ENCODE measurements at regions not wholly inside any gene's neighbourhood (a gene's known extent, or its start where the extent isn't known, plus 50 kb on each side); places are given as distances from the start of the nearest gene placed in this dataset.

DNA sequence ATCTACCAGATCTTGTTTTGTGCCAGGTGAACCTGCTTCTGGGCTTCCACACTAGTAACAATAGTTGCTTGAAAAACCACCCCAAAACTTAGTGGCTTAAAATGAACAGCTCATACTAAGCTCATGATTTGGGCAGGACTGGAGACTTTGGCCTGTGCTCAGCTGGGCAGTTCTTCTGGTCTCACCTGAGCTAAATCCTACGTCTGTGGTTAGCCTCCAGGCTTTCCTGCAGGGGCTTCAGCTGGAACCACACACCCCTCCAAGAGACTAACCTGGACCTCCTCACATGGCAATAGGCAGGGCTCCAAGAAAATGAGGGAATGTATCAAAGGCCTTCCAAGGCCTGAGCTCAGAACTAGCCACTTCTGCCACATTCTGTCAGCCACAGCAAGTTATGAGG, 144.1 kb downstream of the CD8B2 start:
- no peak for DNase-seq

DNA sequence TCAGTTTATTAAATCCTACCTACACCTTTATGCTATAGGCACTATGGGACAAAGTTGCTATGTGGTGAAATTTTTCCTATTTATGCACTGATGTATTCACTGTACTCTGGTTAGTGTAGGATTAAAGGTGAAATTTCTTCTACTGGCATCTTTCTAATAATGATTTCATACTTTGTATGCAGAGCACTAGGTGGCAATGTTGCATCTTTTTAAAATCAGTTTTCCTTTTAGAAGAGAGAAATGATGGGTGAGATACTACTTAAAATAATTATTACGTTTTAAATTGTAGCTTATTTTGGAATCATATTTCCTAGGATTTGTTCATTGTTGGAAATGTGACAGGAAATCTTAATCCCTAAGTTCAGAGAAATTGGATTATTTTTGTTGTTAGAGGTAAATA, 150.9 kb downstream of the CD8B2 start:
- peak; percentile 51 for DNase-seq

DNA sequence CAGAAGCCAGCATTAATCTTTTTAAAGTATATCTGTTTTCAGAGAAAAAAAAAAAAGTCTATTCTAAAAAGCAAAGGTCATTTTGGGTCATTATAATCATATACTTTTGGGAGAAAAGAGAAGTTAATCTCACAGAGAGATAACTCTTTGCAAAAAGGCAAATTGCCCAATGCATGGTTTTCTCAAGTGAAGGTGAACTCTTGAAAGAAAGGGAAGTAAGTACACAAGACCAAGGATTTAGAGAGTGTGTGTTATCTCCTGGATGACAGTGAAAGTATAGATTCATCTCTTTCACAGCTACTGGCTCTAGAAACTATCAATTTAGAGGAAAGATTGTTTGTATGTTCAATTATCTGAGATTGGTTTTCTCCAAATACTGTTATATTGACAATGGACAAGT, 151.4 kb downstream of the CD8B2 start:
- DNase-seq = no peak

DNA sequence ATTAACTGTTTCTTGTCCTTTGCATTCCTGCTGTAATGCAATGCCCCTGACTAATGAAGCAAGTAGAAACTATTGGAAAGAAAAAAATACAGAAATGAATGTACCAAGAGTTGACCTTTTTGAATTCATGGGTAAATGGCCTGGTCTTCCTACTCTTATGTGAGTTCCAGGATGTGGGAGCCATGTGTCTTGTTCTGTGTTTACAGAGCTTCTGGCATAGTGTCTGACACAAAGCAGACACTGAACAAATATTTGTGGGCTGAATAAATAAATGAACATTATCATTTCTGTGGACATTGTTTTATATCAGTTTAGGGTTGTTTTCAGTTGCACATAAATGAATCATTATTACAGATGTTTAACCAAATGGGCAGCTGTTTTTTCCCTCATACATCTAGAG, 155.5 kb downstream of the CD8B2 start:
- peak; percentile 17 for DNase-seq

DNA sequence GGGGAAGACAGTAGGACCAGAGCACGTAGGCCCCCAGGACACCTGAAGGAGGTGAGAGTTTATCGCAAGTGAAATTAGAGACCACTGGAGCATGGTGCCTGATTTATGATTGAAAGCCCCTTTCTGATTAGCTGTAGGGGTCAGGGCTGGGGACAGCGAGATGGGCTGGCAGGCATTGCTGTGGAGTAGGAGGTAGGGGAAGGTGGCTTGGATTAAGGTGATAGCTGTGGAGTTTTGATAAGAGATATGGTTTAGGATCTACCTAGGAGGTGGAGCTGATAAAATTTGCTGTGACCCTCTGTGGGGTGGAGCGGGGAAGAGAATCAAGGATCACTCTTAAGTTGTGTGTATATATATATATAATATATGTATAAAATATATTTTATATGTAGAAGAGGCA, 157.5 kb downstream of the CD8B2 start:
- no peak for DNase-seq

DNA sequence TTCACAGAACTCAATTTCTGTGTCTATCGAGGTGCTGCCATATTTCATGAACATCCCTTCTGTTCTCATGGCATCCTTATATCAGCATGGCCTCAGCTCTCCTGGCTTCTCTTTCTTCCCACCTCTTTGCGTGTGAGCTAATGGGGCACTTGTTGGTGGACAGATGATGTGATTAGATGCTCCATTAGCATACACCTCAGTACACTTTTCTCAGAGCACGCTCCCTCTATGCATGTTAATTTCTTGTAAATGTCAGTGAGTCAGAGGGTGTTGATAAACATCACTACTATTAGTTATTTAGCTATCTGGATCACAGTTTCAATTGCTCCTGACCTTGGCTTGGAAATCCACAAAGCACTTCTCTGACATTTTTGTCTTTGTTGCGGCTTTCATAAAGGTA, 159.4 kb downstream of the CD8B2 start:
- DNase-seq = no peak

DNA sequence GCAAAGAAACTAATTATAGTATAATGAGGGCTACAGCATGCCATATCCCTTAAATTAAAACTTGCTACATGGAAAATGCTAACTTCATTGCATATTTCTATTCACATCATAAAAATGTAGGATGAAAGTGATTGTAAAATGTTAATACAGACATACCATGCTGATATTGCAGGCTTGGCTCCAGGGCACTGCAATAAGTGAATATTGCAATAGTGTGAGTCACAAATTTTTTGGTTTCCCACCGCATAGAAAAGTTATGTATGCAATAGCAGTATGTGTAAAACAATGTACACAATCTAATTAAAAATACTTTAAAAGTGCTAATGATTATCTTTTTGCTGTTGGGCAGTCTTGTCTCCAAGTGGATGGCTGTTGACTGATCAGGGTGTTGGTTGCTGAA, 162.1 kb downstream of the CD8B2 start:
- no peak for DNase-seq

DNA sequence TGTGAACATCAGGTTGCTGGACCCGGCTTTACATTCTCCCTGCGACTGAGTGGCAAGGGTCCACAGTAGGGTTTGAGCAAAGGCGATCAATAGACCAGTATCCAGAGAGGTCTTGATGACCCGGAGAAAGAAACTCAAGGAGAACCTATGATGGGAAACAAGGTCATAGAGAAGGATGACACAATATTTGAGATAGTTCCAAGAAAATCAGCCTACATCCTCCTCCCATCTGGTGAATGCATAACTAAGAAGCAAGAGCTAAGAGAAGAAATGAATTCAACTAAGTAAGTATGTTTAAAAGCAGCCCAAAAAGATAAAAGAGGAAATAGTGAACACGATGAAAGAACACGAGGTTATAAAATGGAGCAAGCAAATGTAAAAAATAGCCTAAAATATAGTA, 166.3 kb downstream of the CD8B2 start:
- no peak for DNase-seq

DNA sequence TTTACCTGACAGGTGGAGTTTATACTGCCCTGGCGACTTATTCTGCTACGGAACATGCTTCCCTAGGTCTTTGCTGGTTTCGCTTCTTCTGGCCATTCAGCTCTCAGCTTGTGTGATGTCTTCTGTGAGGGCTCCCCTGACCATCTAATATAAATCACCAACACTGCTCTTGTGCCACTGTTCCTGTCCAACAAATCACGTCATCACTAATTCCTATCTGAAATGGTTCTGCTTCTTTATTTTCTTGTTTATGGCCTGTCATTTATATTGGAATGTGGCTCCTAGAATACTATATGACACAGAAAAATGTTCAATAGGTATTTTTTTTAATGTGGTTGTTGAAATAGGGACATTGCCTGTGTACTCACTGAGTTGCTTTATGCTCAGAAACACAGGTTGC, 171.5 kb downstream of the CD8B2 start:
- DNase-seq = no peak

DNA sequence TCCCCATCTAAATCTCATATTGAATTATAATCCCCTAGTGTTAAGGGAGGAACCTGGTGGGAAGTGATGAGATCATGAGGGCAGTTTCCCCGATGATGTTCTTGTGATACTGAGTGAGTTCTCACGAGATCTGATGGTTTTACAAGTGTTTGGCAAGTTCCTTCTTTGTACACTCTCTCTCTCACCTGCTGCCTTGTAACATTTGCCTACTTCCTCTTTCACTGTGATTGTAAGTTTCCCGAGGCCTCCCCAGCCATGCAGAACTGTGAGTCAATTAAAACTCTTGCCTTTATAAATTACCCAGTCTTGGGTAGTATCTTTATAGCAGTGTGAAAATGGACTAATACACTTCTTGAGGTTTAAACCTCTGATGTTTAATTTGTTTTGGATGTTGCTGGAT, 177.5 kb downstream of the CD8B2 start:
- DNase-seq = no peak

DNA sequence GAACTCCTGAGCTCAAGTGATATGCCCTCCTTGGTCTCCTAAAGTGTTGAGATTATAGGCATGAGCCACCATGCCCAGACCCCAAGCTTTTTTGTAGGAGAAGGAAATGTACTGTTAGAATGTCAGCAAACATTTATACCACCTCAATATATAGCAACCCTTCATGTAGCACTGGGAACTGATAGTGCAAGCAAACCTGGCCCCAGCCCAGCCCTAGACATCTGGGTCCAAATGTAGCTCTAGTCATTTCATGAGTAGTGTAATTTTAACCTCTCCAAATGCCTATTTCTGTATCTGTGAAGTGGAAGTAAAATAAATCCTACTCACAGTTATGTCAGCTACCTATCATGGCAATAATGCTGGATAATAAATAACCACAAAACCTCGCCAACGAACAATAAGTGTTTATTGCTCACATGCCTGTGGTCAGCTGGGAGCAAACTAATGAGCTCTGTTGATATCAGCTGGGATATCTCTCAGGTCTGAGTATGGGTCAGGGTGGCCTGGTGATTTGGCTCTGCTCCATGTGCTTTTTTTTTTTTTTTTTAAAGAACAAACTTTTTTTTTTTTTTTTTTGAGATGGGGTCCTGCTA, 180.4 kb downstream of the CD8B2 start:
- DNase-seq = no peak

DNA sequence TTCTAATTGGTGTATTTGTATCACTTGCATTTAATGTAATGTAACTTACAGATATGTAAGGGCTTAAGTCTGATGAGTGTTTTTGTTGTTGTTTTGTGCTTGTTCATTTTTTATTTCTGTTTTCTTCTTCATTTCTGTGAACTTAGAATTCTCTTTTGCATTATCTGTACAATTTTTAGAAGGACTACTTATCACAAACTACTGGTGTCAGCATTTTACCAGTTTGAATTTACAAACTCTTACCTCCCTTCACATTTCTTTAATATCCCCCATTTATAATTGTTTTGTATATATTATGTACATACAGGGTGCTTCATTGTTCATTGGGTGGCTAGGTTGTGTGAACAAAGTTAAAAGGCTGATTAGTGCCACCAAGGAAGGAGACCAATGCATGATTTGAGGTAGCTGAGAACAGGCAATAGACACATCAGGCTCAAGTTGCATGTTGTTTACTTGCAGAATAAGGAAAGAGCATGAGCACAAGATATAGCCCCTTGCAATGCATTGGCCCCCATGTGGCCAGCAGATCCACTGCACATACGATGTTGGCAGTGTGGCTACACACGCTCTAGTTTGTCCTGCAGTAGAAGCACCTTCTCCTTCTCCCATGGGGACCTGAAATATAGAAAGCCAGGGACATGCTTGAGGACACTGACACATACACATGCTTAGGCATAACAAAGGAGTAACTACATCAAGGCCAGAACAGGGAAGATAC, 198.2 kb downstream of the CD8B2 start:
- no peak for DNase-seq

DNA sequence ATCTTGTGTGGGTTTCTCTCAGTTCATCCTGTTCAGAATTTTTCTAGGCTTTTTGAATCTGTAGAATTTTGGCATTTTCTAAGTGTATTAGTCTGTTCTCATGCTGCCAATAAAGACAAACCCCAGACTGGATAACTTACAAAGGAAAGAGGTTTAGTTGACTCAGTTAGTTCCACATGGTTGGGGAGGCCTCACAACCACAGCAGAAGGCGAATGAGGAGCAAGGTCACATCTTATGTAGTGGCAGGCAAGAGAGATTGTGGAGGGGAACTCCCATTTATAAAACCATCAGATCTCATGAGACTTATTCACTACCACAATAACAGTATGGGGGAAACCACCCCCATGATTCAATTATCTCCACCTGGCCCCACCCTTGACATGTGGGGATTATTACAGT, 199.2 kb downstream of the ST6GAL2 start:
- no peak for DNase-seq

DNA sequence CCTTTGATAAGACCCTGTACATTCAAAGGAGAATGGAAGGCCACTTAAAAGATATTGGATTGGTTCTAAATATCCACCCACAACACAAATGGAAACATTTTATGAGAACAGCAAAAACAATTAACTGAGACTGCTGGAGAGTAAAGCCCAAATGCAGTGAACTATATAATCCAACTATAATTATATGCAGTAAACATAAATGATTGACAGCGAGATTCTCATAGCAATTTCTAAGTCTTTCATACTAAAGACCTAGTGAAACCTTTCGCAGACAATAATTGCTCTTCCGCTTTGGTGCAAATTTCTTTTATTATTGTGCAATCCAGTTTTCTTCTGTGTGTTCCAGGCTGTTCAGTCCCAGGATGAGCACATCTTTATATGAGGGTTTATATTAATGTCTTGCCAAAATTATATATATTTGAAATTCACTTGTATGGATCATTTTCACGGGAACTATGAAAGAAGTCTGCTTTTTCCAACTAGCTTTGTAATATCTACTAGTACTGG, 190.9 kb downstream of the ST6GAL2 start:
- no peak for DNase-seq

DNA sequence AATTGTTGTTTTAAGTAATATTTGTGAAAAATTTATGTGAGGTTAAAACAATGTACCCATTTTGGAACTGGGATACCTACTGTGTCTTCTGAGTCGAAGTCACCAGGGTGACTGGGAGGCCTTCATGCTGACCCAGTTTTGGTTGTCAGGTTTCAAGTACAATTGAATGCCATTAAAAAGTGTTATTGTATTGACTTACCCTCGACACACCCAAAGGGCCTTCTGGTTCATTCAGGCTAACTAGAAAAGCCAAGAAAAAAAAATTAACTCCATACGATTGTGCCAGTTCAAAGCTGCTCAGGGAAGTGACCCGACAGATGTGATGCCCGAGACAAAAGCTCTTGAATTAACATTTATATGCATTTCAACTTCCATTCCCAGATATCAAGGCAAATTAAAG, 190.0 kb downstream of the ST6GAL2 start:
- no peak for DNase-seq

DNA sequence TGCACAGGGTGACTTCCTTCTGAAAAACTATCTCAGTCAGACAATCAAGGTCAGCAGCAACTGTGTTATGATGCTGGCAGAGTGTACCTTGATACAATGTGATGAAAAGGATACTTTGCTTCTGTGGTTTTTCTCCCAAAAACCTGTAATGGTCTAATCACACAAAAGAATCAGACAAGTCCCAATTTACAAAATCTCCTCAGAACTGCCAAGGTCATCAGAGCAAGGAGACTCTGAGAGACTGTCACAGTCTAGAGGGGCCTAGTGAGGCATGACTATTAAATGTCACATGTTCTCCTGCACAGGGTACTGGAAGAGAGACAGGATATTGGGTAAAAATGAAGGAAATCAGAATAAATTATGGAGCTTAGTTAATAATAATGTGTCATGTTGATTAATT, 185.4 kb downstream of the ST6GAL2 start:
- no peak for DNase-seq

DNA sequence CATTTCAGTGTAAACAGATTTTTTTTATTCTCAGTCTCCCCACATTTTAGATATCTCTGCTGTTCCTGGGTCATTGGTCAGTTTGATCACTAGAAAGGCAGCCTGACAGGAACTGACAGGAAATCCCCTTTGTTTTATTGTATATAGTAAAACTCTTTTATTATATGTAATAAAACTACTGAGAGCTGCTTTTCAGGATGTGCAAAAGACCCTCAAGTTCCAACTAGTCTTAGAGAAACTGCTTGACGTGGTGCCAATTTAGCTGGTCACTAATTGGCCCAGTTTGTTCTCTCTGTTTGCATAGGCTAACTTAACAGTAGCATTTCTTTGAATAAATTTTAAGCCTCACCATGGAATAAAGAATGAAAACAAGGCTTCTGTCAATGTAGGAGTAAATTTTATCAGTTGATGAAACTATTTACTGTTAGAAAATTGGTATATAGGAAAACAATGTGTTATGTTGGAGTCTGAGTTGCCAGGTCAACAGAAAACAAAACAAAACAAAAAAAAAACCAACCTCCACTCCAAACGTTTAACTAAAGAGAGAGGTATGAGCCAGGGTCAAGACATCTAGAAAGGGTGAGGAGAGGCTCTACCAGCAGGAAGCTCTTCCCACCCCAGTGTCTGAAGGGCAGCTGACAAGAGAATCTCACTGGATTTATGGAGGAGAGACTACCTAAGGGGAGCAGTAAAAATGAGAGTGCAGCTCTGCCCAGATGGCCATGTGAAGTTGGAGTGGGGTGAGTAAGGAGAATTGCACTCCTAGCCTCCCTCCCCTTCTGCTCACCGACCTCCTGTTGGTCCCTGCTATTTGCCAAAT, 184.6 kb downstream of the ST6GAL2 start:
- no peak for DNase-seq

DNA sequence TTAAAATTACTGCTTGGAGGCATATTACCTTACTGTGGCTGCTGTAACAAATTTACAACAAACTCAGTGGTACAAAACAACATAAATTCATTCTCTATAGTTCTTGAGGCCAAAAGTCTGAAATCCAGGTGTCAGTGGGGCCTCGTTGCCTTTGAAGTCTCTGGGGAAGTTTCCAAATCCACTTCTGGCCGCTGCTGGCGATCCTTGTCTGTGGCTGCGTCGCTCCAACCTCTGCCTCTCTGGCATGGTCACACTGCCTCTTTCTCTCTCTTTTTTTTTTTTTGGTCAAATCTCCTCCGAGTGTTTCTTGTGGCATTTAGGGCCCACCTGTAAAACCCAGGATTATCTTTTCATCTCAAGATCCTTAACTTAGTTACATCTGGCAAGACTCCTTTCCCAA, 182.8 kb downstream of the ST6GAL2 start:
- DNase-seq = no peak

DNA sequence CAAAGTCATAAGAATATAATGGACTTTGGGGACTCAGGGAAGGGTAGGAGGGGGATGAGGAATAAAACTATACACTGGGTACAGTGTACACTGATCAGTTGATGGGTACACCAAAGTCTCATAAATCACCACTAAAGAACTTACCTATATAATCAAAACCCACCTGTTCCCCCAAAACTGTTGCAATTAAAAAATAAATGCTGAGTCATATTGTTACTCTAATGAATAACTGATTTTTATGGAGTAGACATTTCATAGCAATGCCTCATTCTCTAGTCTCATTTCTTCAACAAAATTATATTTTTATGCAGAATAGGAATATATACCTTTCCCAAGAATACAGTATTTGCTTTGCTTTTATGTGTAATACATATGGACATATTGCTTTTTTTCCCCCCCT, 181.2 kb downstream of the ST6GAL2 start:
- DNase-seq = no peak

DNA sequence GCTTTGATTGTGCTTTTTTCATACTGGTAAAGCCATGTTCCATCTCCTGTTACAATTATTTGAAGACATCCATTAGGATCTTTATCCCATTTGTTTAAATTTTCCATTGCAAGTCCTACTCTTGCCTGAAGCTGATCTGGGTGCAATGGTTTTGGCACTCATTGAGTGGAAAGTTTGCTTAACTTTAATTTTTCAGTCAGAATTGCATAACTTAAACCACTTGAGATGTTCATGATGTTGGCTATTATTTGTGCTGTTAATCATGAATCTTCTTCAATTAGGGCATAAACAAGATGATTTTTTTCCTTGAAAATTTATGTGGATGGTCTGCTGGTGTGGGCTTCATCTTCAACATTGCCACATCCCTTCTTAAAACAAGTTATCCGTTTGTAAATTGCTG, 180.1 kb downstream of the ST6GAL2 start:
- DNase-seq = no peak

DNA sequence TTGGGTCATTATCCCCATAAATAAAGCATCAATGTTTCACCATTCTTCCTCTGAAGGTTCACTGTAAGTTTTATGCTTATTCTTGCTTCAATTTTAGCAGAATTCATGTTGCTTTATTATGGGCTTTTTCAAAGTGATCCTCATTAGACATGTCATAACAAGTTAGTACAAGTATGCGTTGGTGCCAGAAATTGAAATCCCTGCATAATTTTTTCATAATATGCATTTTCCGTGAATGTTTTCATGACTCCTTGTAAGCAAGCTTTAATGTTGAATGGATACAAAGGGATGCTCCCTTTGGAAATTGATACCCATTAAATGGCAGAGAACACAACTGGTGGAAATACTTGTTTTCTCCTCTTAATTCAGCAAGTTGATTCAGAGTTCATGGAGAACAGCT, 179.7 kb downstream of the ST6GAL2 start:
- DNase-seq = no peak

DNA sequence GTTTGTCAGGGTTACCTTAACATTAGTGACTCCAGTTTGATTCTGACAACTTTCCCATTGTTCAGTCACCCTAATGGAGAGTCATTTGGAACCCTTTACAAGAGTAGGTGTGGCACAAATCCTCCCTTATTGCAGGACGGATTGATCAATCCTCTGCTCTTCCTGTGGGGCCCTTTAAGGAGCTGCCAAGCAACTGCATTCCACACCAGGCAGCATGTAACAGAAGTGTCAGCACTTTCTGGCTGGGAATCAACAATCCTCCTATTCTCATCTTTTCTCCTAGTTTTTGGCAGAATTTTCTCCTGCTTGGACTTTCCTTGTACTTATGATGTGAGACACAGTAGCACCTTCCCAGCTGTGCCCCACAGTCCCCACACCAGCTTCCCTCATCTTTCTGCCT, 177.8 kb downstream of the ST6GAL2 start:
- no peak for DNase-seq

DNA sequence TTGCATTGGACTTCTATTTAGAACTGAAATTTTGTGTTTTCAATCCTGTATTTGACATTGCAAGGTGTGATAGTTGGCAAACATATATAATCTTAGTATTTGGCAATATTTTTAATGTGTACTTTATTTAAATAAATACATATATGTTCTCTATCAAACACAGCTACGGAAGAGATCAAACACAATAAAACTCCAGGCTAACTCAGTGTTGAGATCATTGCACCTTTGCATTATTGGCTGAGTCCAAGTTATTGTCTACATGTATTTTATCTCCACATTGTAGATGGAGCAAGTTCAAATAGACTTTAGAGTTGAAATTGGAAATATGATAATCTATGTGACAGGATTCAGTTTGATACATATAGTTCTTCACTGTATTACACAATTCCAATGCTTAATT, 176.7 kb downstream of the ST6GAL2 start:
- DNase-seq = no peak

DNA sequence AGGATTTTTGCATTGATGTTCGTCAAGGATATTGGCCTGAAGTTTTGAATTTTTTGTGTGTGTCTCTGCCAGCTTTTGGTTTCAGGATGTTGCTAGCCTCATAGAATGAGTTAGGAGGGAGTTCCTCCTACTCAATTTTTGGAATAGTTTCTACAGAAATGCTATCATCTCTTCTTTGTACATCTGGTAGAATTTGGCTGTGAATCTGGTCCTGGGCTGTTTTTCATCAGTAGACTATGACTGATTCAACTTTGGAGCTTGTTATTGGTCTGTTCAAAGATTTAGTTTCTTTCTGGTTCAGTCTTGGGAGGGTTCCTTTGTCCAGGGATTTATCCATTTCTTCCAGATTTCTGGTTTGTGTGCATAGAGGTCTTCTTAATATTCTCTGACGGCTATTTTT, 166.7 kb downstream of the ST6GAL2 start:
- DNase-seq = no peak

Data from NCI-H345 (cell line).